ENCODE measurements at regions not wholly inside any gene's neighbourhood (a gene's known extent, or its start where the extent isn't known, plus 50 kb on each side); places are given as distances from the start of the nearest gene placed in this dataset.
"Not testable (repeated sequence)": the region's sequence is repeated elsewhere in the genome, so short reads cannot be mapped to it uniquely, and the experiment has no call there.

DNA sequence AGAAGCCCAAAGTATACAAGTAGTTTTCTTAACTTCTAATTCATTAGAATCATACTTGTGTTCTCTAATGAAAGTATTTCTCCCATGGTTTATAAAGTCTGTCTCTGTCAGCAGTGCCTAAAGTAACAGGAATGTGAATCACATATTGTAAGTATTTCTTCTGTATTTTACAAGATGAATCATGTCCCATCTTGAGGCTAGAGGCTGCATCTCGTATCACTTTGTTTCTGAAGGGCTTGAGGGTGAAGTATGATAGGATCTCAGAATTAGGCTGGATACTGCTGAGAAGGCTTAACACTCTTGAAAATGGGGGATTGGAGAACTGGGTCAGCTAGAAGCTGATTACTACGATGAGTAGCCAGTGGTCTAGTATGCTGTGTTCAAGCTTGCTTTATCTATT is 242.2 kb upstream of the ACTBL2 start:
- no peak for DNase-seq

DNA sequence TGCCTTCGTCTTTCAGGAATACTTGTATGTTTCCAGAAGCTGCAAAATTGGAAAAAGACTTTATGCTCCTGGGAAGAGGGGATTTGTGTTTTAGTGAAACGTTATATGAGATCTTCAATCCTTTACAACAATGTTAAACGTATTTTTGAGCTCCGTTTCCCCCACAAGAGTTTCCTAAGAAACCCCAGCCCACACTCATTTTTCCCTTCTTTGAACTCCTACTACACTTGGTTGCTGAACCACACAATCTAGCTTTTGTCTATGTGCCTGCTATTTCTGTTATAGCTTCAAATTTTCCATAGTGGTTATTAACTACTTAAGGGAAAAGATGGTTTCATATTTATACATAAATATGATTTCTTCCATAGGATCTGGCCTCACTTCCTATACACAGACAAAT is 238.6 kb upstream of the ACTBL2 start:
- no peak for DNase-seq

DNA sequence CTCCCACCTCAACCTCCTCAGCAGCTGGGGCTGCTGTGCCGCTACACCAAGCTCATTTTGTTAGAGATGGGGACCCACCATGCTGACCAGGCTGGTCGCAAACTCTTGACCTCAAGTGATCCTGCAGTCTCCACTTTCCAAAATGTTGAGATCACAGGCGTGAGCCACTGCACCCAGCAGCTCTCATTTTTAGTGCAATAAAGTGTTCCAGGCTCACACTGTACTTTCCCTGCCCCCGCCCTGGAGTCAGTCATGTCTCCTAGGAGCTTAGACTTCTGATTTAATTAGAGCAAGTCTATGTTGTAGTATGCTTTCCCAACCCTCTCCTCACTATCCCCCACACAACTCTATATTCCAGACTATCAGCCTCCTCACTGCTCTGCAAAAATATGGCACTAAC is 238.0 kb upstream of the ACTBL2 start:
- no peak for DNase-seq

DNA sequence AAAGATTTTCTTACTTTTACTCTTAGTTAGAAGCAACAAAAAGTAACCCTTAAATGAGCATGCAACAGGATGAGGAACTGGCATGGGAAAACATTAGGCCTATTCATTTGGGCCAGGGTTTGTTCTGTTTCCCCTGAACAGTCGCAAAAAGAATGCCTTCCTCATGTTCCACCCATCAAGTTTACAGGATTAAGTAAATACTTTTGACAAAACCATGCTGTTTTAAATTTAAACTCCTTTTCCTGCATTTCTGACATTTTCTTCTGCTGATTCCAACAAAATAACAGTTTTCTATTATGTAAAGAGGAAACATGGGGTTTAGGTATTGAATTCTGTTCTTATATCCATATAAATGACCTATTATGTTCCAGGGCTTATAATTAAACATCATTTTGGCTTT is 236.6 kb upstream of the ACTBL2 start:
- no peak for DNase-seq

DNA sequence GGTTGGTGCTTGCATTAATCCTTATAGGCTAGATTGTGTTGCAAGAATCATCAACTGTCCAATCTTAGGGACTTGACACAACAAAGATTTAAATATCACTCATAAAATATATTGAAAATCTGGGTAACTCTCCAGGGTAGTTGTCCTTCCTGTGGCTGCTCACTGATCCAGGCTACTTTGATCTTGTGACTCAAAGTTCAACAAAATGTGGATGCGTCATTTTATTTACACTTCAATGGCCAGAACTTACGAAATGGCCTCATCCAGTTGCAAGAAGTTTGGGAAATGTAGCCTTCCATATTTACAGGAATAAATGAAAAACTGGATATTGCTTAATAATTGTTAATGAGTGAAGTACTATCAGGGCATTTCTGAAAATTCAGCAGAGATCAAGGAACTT is 235.5 kb upstream of the ACTBL2 start:
- DNase-seq, result no peak

DNA sequence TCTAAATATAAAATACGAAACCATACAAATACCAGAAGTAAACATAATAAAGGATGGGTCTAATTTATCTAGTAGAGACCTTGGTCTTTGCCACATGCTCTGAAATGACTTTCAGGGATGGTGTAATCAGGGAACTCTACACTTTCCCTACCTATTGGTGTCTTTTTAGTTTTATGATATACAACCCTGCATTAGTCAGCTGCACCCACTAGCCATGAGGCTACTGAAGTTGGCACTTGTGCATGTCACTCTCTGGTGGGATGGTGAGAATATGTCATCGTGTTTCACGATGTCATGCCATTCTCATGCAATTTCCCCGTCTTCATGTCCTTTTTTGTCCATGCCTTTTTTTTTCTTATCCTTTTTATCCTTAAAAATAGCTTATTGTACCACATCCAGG is 234.9 kb upstream of the ACTBL2 start:
- DNase-seq, result no peak

DNA sequence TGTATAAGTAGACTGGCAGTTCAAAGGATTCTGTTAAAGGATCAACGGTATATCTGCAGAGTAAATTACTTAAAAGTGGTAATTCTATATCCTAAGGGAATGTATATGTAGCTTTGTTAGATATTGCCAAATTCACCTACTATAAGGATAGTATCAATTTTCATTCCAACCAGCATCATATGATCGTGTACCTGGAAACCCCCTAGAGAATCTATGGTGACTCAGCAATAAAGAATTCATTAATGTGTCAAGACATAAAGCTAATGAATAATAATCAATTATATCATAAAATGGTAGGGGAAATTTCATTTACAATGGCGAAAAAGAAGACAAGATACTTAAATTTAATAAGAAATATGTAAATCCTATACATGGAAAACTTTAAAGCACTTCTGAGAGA is 234.1 kb upstream of the ACTBL2 start:
- no peak for DNase-seq

DNA sequence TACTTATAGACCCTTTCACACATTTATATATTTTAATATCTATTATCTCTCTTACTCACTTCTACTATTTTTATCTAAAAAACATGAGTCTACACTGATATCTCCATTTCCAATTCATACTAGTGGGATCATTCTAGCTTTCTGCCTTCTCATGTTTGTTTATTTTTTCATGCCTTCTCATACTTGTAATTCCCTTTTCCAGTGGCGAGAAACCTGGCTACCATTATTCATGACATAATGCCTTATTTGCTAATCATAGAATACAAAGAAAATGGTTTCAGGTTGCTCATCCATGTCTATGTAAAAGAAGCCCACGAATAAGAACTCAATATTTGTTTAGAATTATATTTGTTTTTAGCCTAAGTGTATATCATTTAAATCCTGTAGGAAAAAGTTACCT is 232.7 kb upstream of the ACTBL2 start:
- no peak for DNase-seq

DNA sequence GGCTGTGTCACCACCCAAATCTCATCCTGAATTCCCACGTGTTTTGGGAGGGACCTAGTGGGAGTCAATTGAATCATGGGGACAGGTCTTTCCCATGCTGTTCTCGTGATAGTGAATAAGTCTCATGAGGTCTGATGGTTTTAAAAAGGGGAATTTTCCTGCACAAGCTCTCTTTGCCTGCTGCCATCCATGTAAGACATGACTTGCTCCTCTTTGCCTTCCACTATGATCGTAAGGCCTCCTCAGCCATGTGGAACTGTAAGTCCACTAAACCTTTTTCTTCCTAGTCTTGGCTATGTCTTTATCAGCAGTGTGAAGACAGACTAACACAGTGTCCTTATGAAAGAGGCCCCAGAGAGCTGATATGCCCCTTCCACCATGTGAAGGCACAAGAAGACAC is 230.9 kb upstream of the ACTBL2 start:
- not testable (repeated sequence) for DNase-seq

DNA sequence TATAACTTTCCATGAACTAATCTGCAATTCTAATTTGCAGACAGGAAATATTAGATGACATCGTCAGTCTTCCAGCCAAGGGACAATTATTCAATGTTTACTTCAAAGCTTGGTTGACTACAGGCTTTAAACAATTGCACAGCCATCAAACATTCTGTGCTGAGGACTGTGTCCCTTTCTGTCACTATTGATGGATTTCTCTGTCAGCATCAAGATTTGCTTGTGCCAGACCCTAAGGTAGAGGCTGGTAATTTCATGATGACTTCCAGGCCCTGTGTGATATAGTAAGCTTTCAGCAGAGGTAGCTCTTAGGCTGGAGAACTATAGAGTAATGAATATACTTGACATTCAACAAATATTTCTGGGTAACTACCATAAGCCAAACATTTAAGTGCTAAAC is 229.3 kb upstream of the ACTBL2 start:
- no peak for DNase-seq

DNA sequence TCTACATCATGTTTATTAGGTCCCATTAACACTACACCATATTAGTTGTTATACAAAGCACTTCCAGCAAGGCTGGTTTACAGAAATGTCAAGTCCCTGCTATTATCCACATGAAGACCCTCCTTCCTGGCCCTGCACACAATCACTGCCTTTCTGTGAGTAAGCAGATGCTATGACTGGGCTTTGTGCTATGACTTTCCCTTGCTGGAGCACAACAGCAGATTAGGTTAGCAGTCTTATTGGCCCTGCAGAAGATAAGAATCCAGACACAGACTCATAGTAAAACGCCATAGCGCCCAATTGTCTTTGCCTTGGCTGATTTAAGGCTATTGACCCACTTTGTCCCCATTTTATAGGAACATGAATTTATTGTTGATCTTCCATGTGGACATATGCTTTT is 228.9 kb upstream of the ACTBL2 start:
- no peak for DNase-seq

DNA sequence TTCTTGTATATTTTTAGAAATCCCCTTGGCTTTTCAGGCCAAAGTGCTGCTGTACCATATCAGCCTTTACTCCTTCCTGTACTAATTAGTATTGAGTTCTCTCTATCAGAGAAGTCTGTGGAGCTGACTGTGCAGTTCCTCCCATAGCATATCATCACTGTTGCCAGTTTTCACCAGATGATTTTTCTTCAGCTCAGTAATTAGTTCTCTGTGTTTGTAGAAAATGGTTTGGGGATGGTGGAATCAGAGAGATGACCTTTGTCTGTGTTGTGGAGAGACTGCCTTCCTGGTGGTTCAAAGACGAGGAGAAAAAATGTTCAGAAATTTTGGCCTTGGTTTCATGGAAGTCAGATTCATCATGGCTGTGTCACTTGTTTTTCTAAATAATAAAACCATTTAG is 227.5 kb upstream of the ACTBL2 start:
- no peak for DNase-seq

DNA sequence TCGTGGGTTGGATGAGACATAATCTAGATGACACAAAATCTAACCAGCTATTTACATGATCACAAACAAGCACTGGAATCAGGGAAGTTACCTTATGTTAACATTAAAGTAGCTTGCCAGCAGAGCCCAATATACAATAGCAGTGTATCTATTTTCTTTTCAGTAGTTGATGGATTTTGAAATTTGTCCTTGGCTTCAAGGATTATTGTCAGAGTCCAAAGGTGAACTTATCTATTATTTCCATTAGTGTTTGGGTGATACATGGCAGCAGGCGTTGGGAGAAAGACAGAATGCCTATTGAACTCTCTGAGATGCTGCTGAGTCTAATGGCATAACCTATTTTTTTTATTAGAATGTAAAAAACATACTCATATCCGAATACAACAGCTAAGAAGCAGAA is 223.2 kb upstream of the ACTBL2 start:
- DNase-seq, result no peak

DNA sequence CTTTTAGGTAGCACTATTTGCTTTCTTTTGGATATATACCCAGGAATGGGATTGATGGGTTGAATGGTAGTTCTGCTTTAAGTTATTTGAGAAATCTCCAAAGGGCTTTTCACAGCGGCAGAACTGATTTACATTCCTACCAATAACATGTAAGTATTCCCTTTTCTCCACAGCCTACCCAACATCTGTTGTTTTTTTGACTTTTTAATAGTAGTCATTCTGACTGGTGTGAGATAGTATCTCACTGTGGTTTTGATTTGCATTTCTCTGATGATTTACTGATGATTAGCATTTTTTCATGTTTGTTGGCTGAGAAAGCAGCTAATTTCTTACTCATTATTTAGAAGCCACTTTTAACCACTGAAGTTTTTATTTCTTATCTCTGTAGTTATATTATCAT is 221.1 kb upstream of the ACTBL2 start:
- no peak for DNase-seq

DNA sequence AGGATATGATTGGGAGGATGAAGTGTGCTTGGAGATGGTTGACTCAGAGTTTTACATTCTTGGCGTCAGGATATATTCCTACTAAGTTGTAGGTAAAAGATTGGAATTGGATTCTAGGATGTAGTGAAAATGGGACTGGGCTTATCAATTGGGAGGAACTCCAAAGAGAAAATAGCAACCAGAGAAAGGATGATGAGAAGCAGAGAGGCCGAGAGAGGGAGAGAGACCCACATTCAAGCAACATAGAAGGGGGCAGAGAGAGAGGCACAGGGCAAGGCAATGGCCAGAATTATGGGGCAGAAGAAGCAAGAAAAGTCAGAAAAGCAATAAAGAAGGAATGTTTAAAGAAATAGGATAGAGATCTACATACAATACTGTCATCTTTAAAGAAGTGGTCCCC is 217.9 kb upstream of the ACTBL2 start:
- no peak for DNase-seq

DNA sequence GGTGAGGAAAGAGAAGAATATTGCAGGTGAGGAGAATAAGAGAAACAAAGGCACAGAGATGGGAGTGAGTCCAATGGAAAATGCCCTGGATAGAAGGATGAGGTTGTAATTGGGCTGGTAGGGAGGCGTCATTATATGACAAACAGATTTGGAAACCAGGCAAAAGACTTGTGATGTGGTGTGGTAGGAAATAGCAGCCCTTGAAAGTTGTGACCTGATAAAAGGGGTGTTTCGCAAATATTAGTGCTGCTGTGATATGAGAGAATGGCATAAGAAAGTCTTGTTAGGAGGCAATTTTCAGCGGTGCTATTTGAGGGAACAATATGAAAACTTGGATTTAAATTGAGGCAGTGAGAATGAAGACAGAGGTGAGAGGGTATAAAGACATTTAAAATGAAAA is 217.5 kb upstream of the ACTBL2 start:
- DNase-seq, result no peak

DNA sequence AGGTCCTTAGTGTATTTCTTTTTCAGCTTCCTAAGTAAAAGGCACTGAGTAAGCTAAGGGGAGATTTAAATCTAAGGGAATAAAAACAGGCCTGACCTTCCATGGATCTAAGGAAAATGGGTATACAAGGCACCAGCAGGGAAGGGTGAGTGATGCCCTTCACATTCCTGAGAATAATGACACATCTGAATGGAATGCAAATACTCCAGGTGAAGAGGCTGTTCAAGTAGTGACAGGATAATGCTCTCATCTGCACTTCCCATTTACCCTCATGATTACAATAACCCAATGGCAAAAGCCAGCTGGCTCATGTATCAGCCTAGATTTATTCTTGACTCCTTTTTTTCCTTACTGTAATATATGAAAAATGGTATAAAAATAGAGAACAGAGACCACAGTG is 216.2 kb upstream of the ACTBL2 start:
- DNase-seq, result peak; percentile 58

DNA sequence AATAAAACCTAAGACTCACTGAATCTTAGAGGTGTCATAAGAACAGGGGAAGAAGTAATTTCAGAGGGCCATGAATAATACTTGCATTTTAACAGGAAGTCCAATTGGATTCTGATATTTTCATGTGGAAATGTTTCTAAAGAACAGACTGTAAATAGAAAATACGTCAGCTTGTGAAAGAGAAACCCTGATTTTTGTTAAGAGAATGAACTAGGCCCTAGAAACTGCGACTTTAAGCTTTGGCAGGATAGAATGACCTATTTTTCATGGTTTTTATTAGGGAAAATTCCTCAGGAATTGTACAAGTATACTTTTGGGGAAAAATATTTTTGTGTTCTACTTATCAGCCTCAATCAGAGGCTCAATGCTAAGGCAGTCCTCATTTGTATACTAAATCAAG is 215.5 kb upstream of the ACTBL2 start:
- DNase-seq, result no peak

DNA sequence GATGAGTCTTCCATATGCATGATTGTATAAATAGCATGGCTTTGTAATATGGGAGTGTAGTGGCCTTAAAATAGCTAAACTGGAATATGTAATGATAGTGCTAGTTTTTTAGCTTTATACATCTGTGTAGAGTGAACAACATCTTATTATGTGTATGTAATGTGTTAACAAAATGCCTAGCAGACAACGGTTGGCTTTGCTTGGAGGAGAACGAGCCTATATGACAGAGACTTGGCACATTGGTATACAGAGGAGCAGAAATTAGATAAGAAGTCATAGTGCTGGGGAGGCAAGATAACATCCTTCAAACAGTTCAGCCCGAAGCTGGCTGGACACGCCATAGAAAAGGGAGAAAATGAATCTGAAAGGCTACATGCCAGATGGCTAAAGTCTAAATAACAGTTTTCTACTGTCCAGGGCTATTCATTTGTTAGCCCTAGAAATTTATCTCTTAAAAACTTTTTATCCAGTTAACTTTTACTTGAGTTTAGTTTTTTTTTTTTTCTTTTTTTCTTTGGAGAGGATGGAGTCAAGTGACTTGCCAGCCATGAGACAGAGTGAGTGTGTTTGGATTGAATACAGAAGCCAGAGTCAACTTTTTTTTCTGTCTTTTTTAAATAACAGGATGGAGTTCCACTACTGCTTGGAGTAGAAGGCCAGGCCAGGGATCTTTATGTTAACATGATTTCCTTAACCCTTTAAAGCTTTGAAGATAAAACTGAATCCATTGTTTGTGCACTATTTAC is 214.4 kb upstream of the ACTBL2 start:
- no peak for DNase-seq

DNA sequence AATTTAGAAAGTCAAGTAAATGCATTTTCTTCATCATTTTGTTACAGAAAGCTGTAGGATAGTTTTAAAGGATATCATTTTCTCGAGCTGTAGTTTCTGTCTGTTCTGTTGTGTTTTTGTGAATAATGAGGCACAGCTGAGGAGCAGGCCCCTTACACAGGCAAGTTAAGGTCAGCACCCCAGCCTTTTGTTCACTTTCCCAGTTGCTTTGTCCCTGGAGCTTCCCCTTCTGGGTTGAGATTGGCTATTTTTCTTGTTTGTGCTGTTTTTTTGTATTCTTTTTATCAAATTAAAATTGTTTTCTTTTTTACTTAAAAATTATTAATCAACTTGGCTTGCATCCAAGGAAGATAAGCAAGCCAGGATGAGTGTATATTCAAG is 213.8 kb upstream of the ACTBL2 start:
- DNase-seq, result no peak

DNA sequence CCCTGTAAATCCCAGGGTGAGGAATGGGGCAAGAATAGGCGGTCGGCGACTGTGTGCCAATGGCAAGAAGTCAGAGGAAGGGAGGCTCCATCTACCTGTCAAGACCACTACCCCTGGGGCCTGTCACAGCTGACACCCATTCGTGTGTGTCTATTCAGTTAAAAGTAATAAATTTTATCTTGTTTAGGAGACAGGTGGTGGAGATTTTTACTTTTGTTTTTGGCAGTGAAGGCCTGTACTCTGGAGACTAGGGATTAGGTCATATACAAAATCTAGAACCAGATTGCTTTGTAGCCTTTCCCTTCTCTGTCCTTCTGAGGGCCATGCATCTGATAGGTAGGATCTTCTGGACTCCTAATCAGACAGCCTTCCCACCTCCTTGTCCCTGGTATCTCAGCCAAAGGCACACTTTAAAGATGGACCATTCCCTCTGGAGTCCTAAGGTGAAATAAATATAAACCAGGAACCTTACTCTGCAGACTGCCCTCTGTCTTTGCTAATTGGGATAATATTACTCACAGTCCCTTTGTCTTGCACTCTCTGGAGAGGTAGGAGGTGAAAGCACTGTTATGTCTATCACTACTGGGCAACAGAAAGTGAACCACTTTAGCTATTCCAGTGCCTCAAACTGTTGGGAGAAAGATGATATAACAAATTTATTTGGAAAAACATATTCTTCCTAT is 213.2 kb upstream of the ACTBL2 start:
- no peak for DNase-seq

DNA sequence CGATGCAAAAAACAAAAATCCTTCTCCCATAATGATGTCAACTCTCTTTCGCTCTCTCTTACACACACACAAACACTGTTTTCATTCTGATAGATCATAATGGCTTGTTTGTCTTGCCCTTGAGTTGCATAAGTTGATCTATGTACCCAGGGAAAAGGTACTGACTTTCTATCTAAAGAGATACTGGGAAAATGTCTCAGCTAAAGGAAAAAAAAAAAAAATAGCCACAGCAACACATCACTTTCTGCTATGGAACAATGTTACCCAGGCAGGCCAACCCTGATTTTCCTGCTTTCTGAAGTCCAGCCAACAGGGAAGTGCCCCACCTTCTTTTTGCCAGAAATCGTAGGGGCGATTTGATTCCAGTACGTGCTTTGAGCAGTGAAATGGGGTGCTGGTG is 212.6 kb upstream of the ACTBL2 start:
- DNase-seq, result no peak

DNA sequence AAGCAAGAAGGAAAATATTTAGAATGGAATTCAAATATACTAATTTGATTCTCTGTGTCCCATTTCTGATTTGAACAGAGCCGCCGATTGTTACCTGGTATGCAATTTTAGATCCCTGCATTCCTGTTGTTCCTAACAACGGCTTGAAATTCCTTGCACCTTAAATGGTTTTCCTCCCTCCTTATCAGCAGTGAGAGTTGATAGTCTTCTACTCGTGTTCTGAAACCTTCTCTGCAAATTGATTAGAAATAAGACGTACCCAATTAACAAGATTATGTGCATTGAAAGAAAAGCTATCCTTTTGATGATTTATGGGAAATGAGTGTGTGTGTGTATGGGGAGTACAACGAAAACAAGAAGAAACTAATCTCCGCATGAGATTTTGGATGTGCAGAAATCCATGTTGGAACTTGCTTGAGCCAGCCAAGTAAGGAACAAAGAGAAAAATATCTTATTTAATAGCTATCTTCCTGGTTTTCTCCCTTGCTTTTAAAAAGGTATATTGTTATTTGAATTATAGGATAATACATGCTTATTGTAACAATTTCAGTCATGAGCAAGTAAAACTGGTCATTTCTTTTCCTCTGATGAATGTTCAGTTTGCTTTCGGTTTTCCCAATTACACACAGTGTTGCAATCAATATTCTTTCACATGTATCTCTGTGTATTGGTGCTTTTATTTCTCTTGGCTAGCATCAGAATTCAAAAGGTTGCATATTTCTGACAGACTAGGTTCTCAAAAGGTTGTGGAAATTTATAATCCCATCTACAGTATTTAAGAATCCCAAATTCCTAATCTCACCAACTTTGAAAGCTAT is 211.1 kb upstream of the ACTBL2 start:
- DNase-seq, result no peak

All from NCI-H2029 (cell line).